GM12874 (cell line): ENCODE measurements at regions not wholly inside any gene's neighbourhood (a gene's known extent, or its start where the extent isn't known, plus 50 kb on each side); places are given as distances from the start of the nearest gene placed in this dataset.

Experiments
- CTCF ChIP-seq: IDR thresholded peaks from 2 replicates; pipeline ENCODE4 v1.5.1; 2011; ENCODE audit warnings: low read depth, mild to moderate bottlenecking, control low read depth, low read length, moderate library complexity; ENCODE audit not compliant: insufficient read depth

DNA sequence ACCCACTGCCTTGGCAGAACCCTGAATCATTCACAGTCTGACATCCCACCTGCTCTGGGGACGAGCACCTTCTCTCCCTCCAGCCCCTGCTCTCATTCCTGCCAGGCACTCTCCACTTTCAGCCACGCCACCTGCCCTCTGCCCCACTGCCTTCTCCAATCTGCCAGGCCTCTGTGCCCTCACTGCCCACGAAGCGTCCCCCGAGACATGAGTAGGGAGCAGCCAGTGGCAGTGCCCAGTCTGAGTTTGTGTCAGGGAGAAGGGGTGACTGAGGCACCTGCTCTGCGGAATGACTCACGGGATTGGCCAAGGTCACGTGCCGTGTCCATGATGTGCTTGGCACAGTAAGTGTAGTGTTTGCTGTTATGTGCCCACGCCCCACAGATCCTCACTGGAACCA, 215.2 kb upstream of the PPP2R2D start:
- no peak for TF ChIP-seq CTCF

DNA sequence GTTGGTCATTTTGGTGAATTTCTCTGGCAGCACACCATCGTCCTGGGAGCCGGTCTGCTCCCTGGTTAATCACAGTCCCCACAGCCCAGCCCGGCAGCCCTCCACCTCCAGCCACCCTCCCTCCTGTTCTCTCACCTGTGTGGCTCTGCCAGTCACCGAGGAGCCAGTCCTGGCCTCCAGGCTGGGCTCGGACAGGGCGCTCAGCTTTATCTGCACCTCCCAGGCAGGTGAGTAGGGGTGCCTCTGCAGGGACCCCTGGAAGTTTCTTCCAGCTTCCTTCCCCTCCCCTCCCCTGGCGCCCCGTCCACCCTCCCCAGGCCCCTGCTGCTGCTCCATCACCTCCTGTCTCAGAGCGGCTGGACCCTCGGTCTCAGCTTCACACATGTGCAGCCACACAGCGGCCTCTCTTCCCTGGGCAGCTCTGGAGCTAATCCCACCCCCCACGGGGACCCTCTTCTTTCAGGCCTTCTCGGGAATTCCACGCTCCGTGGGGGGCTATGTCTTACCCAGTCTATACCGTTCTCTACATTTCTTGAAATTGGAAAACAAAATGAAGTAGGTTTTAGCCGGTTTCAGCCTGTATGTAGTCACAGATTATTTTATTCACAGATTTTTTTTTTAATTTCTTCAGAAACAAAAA, 213.9 kb upstream of the PPP2R2D start:
- no peak for TF ChIP-seq CTCF

DNA sequence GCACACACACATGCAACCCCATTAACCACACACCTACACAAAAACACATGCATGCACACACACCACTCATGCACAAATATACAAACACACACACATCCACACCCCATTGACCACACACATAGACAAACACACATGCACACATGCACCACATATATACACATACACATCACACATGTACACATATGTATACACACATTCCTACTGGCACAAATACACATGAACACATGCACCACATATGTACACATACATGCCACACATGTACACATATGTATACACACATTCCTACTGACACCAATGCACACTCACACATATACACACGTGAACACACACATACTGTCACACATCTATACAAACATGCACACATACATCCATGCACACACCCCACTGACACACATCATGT, 212.5 kb upstream of the PPP2R2D start:
- no peak for TF ChIP-seq CTCF

- TF ChIP-seq CTCF = no peak
Observed at GRCh38 chr10:131689016-131689415, 211.8 kb upstream of the PPP2R2D start.

- no peak for TF ChIP-seq CTCF
Observed at GRCh38 chr10:131689486-131689885, 211.3 kb upstream of the PPP2R2D start.

DNA sequence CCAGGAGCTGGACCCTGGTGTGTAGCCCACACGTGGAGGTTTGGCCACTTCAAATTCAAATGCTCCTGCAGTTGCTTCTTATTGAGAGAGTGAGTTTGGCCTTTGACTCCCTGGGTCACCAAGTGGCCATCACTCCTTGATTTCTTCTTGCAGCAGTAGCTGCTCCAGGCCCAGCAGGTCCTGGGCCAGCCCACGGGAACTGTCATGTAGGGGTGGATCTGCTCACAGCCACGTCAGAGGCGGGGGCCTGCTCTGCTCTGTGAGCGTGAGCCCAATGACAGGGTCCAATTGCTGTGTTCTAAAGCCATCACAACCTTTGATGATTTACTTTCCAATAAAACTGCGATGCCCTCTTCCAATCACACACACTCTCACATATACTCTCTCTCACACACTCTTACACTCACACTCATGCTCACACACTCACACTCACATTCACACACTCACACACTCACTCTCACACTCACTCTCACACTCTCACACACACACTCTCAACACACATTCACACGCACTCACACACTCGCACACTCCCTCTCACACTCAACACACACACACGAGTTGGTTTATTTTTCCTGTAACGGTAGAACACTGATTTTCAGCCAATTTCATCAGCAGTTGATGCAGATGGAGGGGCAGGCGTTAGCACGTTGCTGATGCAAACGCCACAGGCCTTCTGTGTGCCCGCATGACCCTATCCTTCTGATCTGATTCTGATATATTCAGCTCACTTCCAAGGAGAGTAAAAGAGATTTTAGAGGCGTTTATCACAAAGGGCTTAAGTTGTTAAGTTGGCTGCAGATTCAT, 210.7 kb upstream of the PPP2R2D start:
- no peak for TF ChIP-seq CTCF

DNA sequence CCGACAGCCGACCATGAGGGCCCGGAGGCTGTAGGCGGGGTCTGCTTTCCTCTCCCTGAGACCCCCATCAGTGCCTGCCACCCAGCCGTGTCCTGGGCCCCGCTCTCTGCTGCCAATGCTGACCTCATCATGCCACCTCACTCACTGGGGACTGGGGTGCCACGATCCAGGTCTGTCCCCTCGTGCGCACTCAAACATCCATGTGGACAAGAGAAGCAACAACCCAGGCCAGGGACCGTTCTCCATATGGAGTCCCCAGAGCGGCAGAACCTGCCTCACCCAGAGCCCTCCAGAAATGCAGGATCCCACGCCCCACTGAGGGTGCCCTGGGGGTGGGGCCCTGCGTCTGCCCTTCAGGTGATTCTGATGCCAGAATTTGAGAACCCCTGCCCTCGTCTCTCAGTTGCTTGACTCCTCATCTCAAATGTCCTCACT, 210.0 kb upstream of the PPP2R2D start:
- TF ChIP-seq CTCF = no peak
